ENCODE measurements at regions not wholly inside any gene's neighbourhood (a gene's known extent, or its start where the extent isn't known, plus 50 kb on each side); places are given as distances from the start of the nearest gene placed in this dataset.
"Not testable (repeated sequence)": the region's sequence is repeated elsewhere in the genome, so short reads cannot be mapped to it uniquely, and the experiment has no call there.

GRCh38 chr2:90215880-90216279 lies 1524.4 kb downstream of the RPIA start:
- TF ChIP-seq CTCF, POLR2A (IDR thresholded peaks at IDR 0.05): not testable (repeated sequence)

All from esophagus squamous epithelium (tissue), 4 donors.